ENCODE measurements at regions not wholly inside any gene's neighbourhood (a gene's known extent, or its start where the extent isn't known, plus 50 kb on each side); places are given as distances from the start of the nearest gene placed in this dataset.

- DNase-seq (ENCODE audit: low read depth), result no peak
Measured at GRCh38 chr20:23188377-23189169, 102.4 kb upstream of the CD93 start.

GRCh38 chr20:23187751-23188150, 101.6 kb upstream of the CD93 start:
- no peak overlapping the region for H3K4me3 ChIP-seq (ENCODE audit: low read depth, low read length)
- no peak for DNase-seq (ENCODE audit: low read depth)
- TF ChIP-seq, protein P1, sequence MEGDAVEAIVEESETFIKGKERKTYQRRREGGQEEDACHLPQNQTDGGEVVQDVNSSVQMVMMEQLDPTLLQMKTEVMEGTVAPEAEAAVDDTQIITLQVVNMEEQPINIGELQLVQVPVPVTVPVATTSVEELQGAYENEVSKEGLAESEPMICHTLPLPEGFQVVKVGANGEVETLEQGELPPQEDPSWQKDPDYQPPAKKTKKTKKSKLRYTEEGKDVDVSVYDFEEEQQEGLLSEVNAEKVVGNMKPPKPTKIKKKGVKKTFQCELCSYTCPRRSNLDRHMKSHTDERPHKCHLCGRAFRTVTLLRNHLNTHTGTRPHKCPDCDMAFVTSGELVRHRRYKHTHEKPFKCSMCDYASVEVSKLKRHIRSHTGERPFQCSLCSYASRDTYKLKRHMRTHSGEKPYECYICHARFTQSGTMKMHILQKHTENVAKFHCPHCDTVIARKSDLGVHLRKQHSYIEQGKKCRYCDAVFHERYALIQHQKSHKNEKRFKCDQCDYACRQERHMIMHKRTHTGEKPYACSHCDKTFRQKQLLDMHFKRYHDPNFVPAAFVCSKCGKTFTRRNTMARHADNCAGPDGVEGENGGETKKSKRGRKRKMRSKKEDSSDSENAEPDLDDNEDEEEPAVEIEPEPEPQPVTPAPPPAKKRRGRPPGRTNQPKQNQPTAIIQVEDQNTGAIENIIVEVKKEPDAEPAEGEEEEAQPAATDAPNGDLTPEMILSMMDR (IDR thresholded peaks at IDR 0.05; ENCODE audit: control insufficient read depth, extremely low read depth, insufficient read depth), result no peak

More at GRCh38 chr20:23188377-23189169, 102.4 kb upstream of the CD93 start:
- TF ChIP-seq, protein P1 (IDR thresholded peaks at IDR 0.05; ENCODE audit: control insufficient read depth, extremely low read depth, insufficient read depth), result no peak
- no peak overlapping the region for H3K4me3 ChIP-seq (ENCODE audit: low read depth, low read length)

DNA sequence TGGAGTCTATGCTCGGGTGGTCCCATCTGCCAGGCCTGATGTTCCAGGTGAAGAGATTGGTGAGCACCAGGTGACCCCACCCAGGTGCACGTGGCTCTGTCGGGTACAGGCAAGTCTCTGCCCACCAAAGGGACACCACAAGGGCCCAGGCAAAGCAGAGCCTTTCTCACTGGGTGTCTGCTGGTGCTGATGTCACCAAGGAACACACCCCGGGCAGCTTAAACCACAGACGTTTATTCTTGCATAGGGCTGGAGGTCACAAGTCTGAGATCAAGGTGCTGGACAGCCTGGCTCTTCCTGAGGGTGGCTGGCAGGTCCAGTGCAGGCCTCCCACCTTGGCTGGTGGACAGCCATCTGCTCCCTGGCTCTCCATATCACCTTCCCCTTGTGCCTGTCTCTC, 100.7 kb upstream of the CD93 start:
- TF ChIP-seq, protein P1 (IDR thresholded peaks at IDR 0.05; ENCODE audit: control insufficient read depth, extremely low read depth, insufficient read depth), result no peak
- DNase-seq (ENCODE audit: low read depth), result no peak
- H3K4me3 ChIP-seq (ENCODE audit: low read depth, low read length), result no peak overlapping the region

DNA sequence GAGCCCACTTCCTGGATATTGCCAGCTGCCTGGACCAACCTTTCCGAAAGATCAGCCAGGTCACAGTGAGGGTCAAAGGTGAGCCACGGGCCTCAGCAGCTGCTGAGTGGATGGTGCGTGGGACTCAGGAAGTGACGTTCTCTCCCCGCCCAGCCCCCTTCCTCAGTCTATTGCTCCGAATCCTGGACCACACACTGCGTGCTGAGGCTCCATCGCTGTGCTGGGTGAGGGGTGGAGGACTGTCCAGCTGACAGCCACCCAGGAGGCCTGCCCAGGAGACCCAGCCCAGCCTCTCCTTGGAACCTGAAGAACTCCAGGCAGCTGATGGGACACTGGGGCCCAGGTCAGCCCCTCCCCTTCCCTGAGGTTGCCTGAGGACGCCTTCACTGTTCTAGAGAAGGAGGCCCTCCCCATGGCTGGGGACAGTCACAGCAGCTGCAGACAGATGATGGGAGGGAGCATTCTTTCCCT, 94.4 kb upstream of the CD93 start:
- no peak for DNase-seq (ENCODE audit: low read depth)
- TF ChIP-seq, protein P1 (IDR thresholded peaks at IDR 0.05; ENCODE audit: control insufficient read depth, extremely low read depth, insufficient read depth), result no peak

DNA sequence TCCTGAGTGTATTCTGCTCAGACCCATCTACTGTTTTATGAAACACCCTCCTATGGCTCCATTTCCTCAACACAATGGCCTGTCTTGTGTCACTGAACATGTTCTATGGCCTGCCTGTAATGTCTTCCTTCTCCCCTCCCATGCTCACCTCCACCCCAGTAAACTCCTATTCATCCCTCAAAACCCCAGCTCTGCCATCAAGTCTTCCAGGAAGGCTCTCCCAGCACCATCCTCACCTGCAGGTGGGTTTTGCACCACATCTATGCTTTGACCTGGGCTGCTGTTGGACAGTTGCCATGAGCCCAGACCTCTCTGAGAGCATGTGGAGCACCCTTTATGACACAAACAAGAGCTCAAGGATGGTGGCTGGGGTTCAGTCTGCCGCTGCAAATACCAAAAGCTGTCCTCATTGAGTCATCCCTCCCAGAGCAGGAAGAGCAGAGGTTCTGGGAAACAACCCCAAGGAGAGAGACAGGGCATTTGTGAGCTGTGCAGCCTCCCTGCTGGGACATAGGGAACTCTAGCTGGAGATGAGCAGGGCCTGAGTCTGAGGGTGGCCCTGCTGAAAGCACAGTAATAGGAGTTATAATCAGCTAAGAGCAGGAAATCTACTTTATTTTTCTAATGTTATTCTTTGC, 93.8 kb upstream of the CD93 start:
- DNase-seq (ENCODE audit: low read depth), result no peak
- TF ChIP-seq, protein P1 (IDR thresholded peaks at IDR 0.05; ENCODE audit: control insufficient read depth, extremely low read depth, insufficient read depth), result no peak
- H3K4me3 ChIP-seq (ENCODE audit: low read depth, low read length), result no peak overlapping the region

More for the DNA sequence above, 94.4 kb upstream of the CD93 start:
- no peak overlapping the region for H3K4me3 ChIP-seq (ENCODE audit: low read depth, low read length)

DNA sequence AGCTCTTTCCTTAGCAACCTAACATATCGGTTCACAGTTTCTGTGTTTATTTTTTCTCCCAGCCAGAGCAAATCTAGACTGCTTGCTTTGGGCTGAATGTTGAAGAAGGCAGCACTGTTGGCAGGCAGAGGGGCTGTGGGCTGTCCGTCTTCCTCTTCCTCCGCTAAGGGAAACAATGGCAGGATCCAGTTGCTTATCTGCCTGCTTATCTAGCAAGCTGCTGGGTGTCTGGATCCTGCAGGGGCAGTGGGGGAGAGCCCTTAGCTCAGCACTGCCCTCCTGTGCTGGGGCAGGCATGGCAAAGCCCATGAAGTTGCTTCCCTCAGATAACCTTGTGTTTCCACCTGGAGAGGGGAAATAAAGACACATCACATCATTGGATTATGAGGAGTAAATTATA, 92.7 kb upstream of the CD93 start:
- no peak overlapping the region for H3K4me3 ChIP-seq (ENCODE audit: low read depth, low read length)
- DNase-seq (ENCODE audit: low read depth), result no peak
- TF ChIP-seq, protein P1 (IDR thresholded peaks at IDR 0.05; ENCODE audit: control insufficient read depth, extremely low read depth, insufficient read depth), result no peak

All from LNCaP clone FGC (cell line).